NCI-H526 (cell line): ENCODE measurements at regions not wholly inside any gene's neighbourhood (a gene's known extent, or its start where the extent isn't known, plus 50 kb on each side); places are given as distances from the start of the nearest gene placed in this dataset.

ENCODE experiments used
- DNase-seq, 2 experiments: peaks; one replicate each; lab custom pipeline; 2025; lab: John Stamatoyannopoulos, UW

DNA sequence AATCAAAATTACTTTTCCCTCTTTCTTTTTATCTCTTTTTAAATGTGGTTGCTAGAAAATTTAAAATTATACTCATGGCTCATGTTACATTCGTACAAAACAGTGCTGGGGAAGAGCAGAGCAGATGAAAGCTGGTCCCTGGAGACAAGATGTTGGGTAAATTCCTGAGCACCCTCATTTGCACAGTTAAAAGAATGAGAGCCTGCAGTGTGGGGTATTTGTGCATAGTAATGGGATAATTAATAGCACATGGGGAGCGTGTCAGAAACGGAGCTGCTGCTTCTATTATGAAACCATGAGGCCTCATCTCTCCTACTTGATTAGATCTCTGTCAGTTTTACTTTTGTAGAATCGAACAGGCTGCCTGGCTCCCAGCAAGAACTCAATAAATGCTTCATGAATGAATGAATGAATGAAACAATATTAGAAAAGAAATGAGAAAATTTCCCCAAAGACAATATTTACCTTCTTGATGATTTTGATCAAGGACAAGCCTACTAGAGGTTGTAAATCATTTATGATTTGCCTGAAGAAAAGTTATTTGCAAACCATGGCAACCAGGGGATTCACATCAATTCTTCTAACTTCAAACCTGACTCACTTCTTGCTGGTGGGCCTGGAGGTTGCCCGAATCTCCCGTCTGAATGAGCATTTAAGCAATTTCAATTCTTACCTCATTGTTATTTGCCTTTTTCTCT lies 177.2 kb upstream of the TUT7 start:
- DNase-seq, result no peak

- DNase-seq, result no peak
These were observed 175.5 kb upstream of the TUT7 start for GRCh38 chr9:86529496-86530275.

- no peak for DNase-seq
These were observed 171.8 kb upstream of the TUT7 start for GRCh38 chr9:86526021-86526420.

GRCh38 chr9:86525182-86525581 lies 171.0 kb upstream of the TUT7 start:
- DNase-seq, result no peak

DNA sequence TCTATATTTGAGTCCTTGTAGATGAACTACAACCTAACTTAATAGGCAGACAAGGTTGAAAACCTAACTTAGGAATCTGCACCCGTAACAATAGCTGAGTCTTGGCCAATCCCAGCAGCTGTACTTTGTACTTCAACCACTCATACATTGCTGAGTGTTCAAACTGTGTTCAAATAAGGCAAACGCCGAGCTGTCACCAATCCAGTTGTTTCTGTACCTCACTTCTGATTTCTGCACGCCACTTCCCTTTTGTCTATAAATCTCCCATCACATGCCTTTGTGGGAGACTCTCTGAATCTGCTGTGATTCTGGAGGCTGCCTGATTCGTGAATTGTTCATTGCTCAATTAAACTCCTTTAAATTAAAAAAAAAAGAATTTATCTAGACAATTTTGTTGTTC lies 167.8 kb upstream of the TUT7 start:
- DNase-seq, result no peak

- no peak for DNase-seq
These were observed 167.1 kb upstream of the TUT7 start for GRCh38 chr9:86521322-86521721.

- no peak for DNase-seq
These were observed 164.9 kb upstream of the TUT7 start for GRCh38 chr9:86519066-86519615.

DNA sequence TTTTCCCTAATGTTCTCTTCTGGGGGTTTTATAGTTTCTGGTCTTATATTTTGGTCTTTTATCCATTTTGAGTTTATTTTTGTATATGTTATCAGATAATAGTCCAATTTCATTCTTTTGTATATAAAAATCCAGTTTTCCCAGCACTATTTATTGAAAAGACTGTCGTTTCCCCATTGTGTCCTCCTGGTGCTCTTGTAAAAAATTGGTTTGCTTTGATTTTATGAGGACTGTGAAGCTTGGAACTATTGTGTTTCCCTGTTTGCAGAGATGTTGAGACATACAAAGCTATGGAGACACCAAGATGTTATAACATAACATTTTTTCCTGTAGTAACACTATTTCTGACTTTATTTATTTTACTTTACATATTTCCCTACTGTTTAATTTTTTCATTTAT lies 163.3 kb upstream of the TUT7 start:
- DNase-seq, result no peak

DNA sequence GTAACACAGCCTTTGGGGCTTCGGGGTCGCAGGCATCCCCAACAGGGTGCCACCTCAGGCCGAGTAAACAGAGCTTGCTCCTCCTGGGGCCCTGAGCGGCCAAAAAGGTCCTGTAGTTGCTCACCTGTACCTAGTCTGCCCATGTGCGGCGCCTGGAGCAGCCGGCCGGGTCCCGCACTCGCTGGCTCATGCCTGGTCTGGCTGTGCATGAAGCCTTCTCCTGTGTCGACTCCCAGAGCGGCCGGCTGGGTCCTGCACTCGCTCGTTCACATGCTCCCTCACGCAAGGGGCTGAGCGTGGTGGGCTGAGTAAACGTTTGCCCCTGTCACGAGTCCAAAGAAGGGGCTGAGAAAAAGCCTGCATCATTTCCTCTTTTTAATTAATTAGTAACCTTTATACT lies 162.4 kb upstream of the TUT7 start:
- DNase-seq, result no peak

DNA sequence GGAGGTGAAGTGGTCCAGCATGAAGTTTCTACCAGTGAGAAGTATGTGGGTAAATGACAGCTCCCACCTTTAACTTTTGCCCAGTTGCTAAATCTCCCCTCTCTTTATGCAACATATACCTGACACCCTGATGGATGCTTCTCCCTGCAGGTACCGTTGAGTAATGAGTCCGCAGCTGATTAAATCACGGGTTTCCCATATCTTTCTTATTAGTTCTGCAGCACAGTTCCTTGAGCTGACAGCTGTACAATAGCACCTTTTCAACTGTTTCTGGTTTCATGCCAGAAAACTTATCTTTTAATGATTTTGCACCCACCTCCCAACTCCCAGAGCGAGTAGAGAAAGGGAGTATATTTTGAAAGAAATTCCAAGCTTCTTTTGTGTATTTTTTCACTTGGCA lies 161.0 kb upstream of the TUT7 start:
- no peak for DNase-seq

- no peak for DNase-seq
These were observed 159.2 kb upstream of the TUT7 start for GRCh38 chr9:86513429-86513828.

- no peak for DNase-seq
These were observed 158.7 kb upstream of the TUT7 start for GRCh38 chr9:86512929-86513328.

- DNase-seq, result no peak
These were observed 157.6 kb upstream of the TUT7 start for GRCh38 chr9:86511614-86512360.

DNA sequence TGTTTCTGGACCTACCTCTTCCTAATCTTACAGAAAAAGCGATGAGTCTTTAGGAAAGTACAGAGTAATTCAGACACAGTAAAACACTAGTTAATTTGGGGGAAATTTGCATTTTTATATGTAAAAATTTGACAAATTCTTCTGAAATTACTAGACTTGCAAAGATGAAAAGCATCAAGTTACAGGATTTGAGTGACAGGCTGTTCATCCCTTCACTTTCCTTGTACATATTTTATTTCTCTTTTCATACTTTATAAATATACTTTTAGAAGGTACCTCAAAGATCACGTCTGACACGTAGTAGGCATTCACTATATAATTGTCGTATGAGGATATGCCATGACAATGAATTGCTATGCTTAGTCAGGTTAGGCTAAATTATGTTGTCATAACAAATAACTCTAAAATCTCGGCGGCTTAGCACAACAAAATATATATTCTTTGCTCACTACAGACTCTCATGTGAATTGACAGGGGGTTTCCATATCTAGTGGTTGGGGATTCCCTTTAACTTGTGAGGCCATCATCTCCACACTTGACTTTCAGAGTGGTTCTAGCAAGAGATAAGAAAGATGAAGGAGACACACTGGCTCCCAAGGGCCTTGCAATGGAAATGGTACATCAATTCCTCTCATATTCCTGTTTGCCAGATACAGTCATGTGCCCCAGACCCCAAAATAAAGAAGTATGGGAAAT lies 154.1 kb upstream of the TUT7 start:
- DNase-seq, result no peak

DNA sequence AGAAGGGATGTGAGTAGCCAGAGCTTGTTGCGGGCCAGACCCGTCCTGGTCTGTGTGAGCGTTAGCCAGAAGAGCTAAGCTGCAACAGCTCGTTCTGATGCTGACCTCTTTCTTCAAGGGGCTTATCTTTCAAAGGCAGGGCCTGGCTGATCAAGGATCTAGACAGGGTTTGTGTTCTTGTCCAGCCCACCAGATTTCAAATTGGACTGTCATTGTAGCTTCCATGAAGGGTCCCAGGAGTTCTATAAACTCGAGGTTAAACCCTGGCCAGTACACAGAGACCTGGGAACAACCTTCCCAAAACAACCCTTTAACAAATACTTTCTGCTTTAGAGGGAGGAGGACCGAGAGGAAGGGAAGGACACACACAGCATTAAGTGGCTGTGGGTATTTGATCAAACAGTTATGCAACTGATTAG lies 153.0 kb upstream of the TUT7 start:
- DNase-seq, result no peak

GRCh38 chr9:86503942-86504341 lies 149.7 kb upstream of the TUT7 start:
- DNase-seq, result no peak

DNA sequence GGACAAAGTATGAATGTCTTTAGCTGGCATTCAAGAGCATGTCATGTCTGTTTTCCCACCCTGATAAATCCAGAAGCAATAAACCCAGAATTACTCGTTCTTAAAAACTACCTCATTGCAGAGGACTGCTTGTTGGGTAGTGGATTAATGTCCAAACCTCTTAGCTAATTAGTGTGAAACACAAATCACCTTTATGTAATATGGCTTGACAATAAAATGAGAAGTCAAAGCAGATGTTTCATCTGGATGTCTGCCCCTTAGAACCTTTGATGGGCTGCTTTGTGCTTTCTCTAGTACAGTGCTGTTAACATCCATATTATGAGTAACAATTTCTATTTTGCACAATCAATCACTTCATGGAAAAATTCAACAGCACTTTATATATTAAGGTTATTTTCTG lies 149.1 kb upstream of the TUT7 start:
- DNase-seq, result no peak

GRCh38 chr9:86500667-86501435 lies 146.6 kb upstream of the TUT7 start:
- no peak for DNase-seq

GRCh38 chr9:86500031-86500430 lies 145.8 kb upstream of the TUT7 start:
- DNase-seq, result no peak

GRCh38 chr9:86494644-86495111 lies 140.5 kb upstream of the TUT7 start:
- DNase-seq, result no peak
